ENCODE measurements at regions not wholly inside any gene's neighbourhood (a gene's known extent, or its start where the extent isn't known, plus 50 kb on each side); places are given as distances from the start of the nearest gene placed in this dataset.

GRCh38 chr16:85550953-85551924, 61.9 kb upstream of the GSE1 start:
- no peak for DNase-seq (ENCODE audit: low read depth)
- H3K9ac ChIP-seq (ENCODE audit: low read length): no peak overlapping the region
- H3K9me3 ChIP-seq (ENCODE audit: control insufficient read depth, low read length): no peaks in the 10 kb centered on the region
- H3K27me3 ChIP-seq (replicated peaks; ENCODE audit: control insufficient read depth, insufficient read depth, low read length): no peaks in the 10 kb centered on the region
- no peaks in the 10 kb centered on the region for H3K36me3 ChIP-seq (ENCODE audit: control insufficient read depth, insufficient read depth, low read length, severe bottlenecking)
- H3K4me1 ChIP-seq (ENCODE audit: control insufficient read depth, insufficient read depth, low read length): peaks cover 6% of the 10 kb centered on the region
- H3K4me3 ChIP-seq (ENCODE audit: low read length): no peak overlapping the region

- H3K36me3 ChIP-seq (ENCODE audit: control insufficient read depth, insufficient read depth, low read length, severe bottlenecking): no peaks in the 10 kb centered on the region
Observed at GRCh38 chr16:85552980-85553435, 60.1 kb upstream of the GSE1 start.

GRCh38 chr16:85553436-85554113, 59.5 kb upstream of the GSE1 start:
- Histone ChIP-seq H3K36me3 (ENCODE audit: control insufficient read depth, insufficient read depth, low read length, severe bottlenecking) (no peaks in the 10 kb centered on the region), H3K4me3 (ENCODE audit: low read length) (peak overlapping the region; percentile 89), H3K27me3 (replicated peaks; ENCODE audit: control insufficient read depth, insufficient read depth, low read length) (no peaks in the 10 kb centered on the region), H3K4me1 (ENCODE audit: control insufficient read depth, insufficient read depth, low read length) (peaks cover 13% of the 10 kb centered on the region), H3K9ac (ENCODE audit: low read length) (peak overlapping the region; percentile 89), H3K9me3 (ENCODE audit: control insufficient read depth, low read length) (no peaks in the 10 kb centered on the region)
- DNase-seq (ENCODE audit: low read depth): peak; percentile 76

More at GRCh38 chr16:85552980-85553435, 60.1 kb upstream of the GSE1 start:
- no peaks in the 10 kb centered on the region for H3K9me3 ChIP-seq (ENCODE audit: control insufficient read depth, low read length)
- no peaks in the 10 kb centered on the region for H3K27me3 ChIP-seq (replicated peaks; ENCODE audit: control insufficient read depth, insufficient read depth, low read length)
- peak overlapping the region; percentile 89 for H3K9ac ChIP-seq (ENCODE audit: low read length)
- H3K4me3 ChIP-seq (ENCODE audit: low read length): peak overlapping the region; percentile 89
- no peak for DNase-seq (ENCODE audit: low read depth)
- H3K4me1 ChIP-seq (ENCODE audit: control insufficient read depth, insufficient read depth, low read length): peaks cover 7% of the 10 kb centered on the region

GRCh38 chr16:85554114-85554888, 58.8 kb upstream of the GSE1 start:
- Histone ChIP-seq H3K4me1 (ENCODE audit: control insufficient read depth, insufficient read depth, low read length) (peaks cover 20% of the 10 kb centered on the region), H3K36me3 (ENCODE audit: control insufficient read depth, insufficient read depth, low read length, severe bottlenecking) (no peaks in the 10 kb centered on the region), H3K4me3 (ENCODE audit: low read length) (peak overlapping the region; percentile 89), H3K9ac (ENCODE audit: low read length) (peak overlapping the region; percentile 89), H3K9me3 (ENCODE audit: control insufficient read depth, low read length) (no peaks in the 10 kb centered on the region), H3K27me3 (replicated peaks; ENCODE audit: control insufficient read depth, insufficient read depth, low read length) (no peaks in the 10 kb centered on the region)
- DNase-seq (ENCODE audit: low read depth): peak; percentile 86

GRCh38 chr16:85554889-85555718, 58.0 kb upstream of the GSE1 start:
- Histone ChIP-seq H3K9ac (ENCODE audit: low read length) (peak overlapping the region; percentile 92), H3K9me3 (ENCODE audit: control insufficient read depth, low read length) (no peaks in the 10 kb centered on the region), H3K27me3 (replicated peaks; ENCODE audit: control insufficient read depth, insufficient read depth, low read length) (no peaks in the 10 kb centered on the region), H3K4me1 (ENCODE audit: control insufficient read depth, insufficient read depth, low read length) (peaks cover 28% of the 10 kb centered on the region), H3K4me3 (ENCODE audit: low read length) (peak overlapping the region; percentile 89), H3K36me3 (ENCODE audit: control insufficient read depth, insufficient read depth, low read length, severe bottlenecking) (no peaks in the 10 kb centered on the region)
- DNase-seq (ENCODE audit: low read depth): peak; percentile 81

GRCh38 chr16:85555719-85556455, 57.2 kb upstream of the GSE1 start:
- Histone ChIP-seq H3K9ac (ENCODE audit: low read length) (peak overlapping the region; percentile 92), H3K27me3 (replicated peaks; ENCODE audit: control insufficient read depth, insufficient read depth, low read length) (no peaks in the 10 kb centered on the region), H3K36me3 (ENCODE audit: control insufficient read depth, insufficient read depth, low read length, severe bottlenecking) (no peaks in the 10 kb centered on the region), H3K4me1 (ENCODE audit: control insufficient read depth, insufficient read depth, low read length) (peaks cover 34% of the 10 kb centered on the region), H3K9me3 (ENCODE audit: control insufficient read depth, low read length) (no peaks in the 10 kb centered on the region), H3K4me3 (ENCODE audit: low read length) (peak overlapping the region; percentile 89)
- DNase-seq (ENCODE audit: low read depth): peak; percentile 62

GRCh38 chr16:85556456-85557082, 56.6 kb upstream of the GSE1 start:
- DNase-seq (ENCODE audit: low read depth): peak; percentile 67
- peak overlapping the region; percentile 89 for H3K4me3 ChIP-seq (ENCODE audit: low read length)
- H3K9me3 ChIP-seq (ENCODE audit: control insufficient read depth, low read length): no peaks in the 10 kb centered on the region
- H3K4me1 ChIP-seq (ENCODE audit: control insufficient read depth, insufficient read depth, low read length): peaks cover 41% of the 10 kb centered on the region
- no peaks in the 10 kb centered on the region for H3K36me3 ChIP-seq (ENCODE audit: control insufficient read depth, insufficient read depth, low read length, severe bottlenecking)
- H3K27me3 ChIP-seq (replicated peaks; ENCODE audit: control insufficient read depth, insufficient read depth, low read length): no peaks in the 10 kb centered on the region
- H3K9ac ChIP-seq (ENCODE audit: low read length): peak overlapping the region; percentile 92

- H3K4me1 ChIP-seq (ENCODE audit: control insufficient read depth, insufficient read depth, low read length): peaks cover 47% of the 10 kb centered on the region
Observed at GRCh38 chr16:85557083-85557970, 55.8 kb upstream of the GSE1 start.

More at GRCh38 chr16:85557083-85557970, 55.8 kb upstream of the GSE1 start:
- Histone ChIP-seq H3K9me3 (ENCODE audit: control insufficient read depth, low read length) (no peaks in the 10 kb centered on the region), H3K9ac (ENCODE audit: low read length) (peak overlapping the region; percentile 92), H3K4me3 (ENCODE audit: low read length) (peak overlapping the region; percentile 89), H3K36me3 (ENCODE audit: control insufficient read depth, insufficient read depth, low read length, severe bottlenecking) (no peaks in the 10 kb centered on the region), H3K27me3 (replicated peaks; ENCODE audit: control insufficient read depth, insufficient read depth, low read length) (no peaks in the 10 kb centered on the region)
- DNase-seq (ENCODE audit: low read depth): peak; percentile 59

Measured in adipocyte (in vitro differentiated cells).